AG10803 (cell line): ENCODE measurements at regions not wholly inside any gene's neighbourhood (a gene's known extent, or its start where the extent isn't known, plus 50 kb on each side); places are given as distances from the start of the nearest gene placed in this dataset.

ENCODE experiments used
- DNase-seq: peaks from one replicate; pipeline ENCODE4 v3.0.0; 2010; ENCODE audit warnings: low read depth
- H3K4me3 ChIP-seq: 2 replicates; pipeline ENCODE4 v1.5.1; 2011; ENCODE audit warnings: mild to moderate bottlenecking, low read length, control low read depth
- CTCF ChIP-seq: conservative IDR thresholded peaks from 2 replicates; pipeline ENCODE4 v1.5.1; 2011; ENCODE audit warnings: mild to moderate bottlenecking, low read length, control low read depth, inconsistent platforms

- no peak for TF ChIP-seq CTCF
- peak; percentile 73 for DNase-seq
- H3K4me3 ChIP-seq, result no peak overlapping the region
Observed at GRCh38 chr3:71862371-71863140, 77.6 kb upstream of the PROK2 start.

- H3K4me3 ChIP-seq, result no peak overlapping the region
- DNase-seq, result peak; percentile 18
- peak; percentile 17; the same call in 1 of the 2 replicates for TF ChIP-seq CTCF
Observed at GRCh38 chr3:71859123-71859519, 74.2 kb upstream of the PROK2 start.

- DNase-seq, result peak; percentile 3
- no peak for TF ChIP-seq CTCF
- H3K4me3 ChIP-seq, result no peak overlapping the region
Observed at GRCh38 chr3:71858503-71859122, 73.7 kb upstream of the PROK2 start.

GRCh38 chr3:71857956-71858355, 73.0 kb upstream of the PROK2 start:
- no peak for TF ChIP-seq CTCF
- H3K4me3 ChIP-seq, result no peak overlapping the region
- DNase-seq, result peak; percentile 84

- no peak for TF ChIP-seq CTCF
- no peak overlapping the region for H3K4me3 ChIP-seq
- no peak for DNase-seq
Observed at GRCh38 chr3:71854706-71855105, 69.8 kb upstream of the PROK2 start.

- TF ChIP-seq CTCF, result no peak
- DNase-seq, result no peak
- H3K4me3 ChIP-seq, result no peak overlapping the region
Observed at GRCh38 chr3:71854096-71854495, 69.1 kb upstream of the PROK2 start.

- no peak overlapping the region for H3K4me3 ChIP-seq
- no peak for DNase-seq
- no peak for TF ChIP-seq CTCF
Observed at GRCh38 chr3:71851878-71852277, 66.9 kb upstream of the PROK2 start.
